SK-MEL-5 (cell line): ENCODE measurements at regions not wholly inside any gene's neighbourhood (a gene's known extent, or its start where the extent isn't known, plus 50 kb on each side); places are given as distances from the start of the nearest gene placed in this dataset.

Experiments used
- DNase-seq: peaks from one replicate; pipeline ENCODE4 v3.0.0-alpha.2; 2016; ENCODE audit warnings: low read depth, low spot score
- in situ Hi-C: cut with HindIII; loops from 2 replicates; pipeline ENCODE4 v1.10.0; 2016; ENCODE audit warnings: low sequenced_read_pairs, high pct_unique_total_duplicates, low pct_unique_long_range_greater_than_20kb

- in situ Hi-C loops: no loop called here
- no peak for DNase-seq
Measured at GRCh38 chr10:10923029-10923651, 94.5 kb upstream of the CELF2 start.

GRCh38 chr10:10925667-10926066 lies 92.0 kb upstream of the CELF2 start:
- DNase-seq: no peak
- in situ Hi-C loops: no loop called here

DNA sequence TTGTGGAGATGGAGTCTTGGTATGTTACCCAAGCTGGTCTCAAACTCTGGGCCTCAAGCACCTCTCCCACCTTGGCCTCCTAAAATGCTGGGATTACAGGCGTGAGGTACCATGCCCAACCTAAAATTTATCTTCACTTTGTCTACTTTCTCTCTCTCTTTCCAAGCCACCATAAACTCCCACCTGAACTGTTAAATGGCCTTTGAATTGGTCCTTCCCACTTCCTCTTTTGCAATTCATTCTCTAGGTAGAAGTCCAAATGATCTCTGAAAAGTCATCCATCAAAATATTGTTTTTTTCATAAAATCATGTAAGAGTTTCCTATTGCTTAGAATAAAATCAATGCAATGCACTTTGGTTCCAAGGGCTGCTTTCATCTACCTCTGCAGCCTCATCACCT lies 90.1 kb upstream of the CELF2 start:
- in situ Hi-C loops: no loop called here
- DNase-seq: no peak

DNA sequence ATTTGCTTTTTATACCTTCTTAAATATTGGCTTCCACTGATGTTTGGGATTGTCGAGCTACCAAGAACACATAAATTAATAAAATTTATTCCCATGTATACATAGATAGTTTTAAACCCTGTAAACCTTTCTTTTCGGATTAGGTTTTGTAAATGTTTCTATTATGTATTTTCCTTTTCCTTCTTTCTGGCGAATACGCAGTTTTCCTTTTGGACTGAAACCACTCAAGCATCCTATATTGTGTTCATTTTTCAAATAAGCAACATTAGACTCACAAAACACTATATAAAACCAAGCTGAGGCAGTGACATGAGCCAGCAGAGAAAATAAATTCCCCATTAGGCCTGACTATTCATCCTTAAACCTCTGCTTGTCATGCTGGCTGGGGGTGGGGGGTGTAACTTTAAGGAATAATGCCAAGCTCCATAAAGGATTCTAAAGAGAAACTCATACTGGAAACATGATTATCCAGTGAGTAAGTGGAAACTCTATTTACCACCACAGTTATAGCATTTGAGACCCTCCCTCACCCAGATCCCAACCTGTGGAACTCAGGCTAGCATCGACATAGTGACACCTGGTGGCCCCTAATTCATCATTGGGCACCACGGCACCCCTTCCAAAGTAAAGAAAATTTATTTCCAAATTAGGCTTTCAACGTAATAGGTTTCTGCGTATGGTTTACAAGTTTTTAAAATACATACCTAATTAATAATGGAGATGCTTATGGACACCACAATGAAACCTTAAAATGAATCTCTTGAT lies 86.5 kb upstream of the CELF2 start:
- in situ Hi-C loops: no loop called here
- no peak for DNase-seq

DNA sequence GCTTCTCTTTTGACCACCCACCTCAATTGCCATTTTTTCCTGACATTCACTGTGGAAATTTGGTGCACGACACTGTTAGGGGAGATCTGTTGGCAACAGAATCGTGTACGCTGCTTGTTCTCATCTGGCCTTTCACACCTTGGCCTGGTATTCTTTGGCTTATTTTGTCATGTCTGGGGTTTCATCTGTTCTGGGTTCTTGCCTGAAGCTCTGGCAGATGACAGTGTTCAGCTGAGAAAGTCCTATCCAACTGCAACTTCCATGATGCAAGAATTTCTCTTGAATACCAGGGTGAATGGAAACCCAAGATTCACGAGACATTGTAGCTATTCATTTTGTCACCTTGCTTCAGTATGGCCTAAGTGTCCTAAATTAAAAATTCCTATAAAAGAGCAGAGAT lies 82.6 kb upstream of the CELF2 start:
- in situ Hi-C loops: no loop called here
- no peak for DNase-seq

DNA sequence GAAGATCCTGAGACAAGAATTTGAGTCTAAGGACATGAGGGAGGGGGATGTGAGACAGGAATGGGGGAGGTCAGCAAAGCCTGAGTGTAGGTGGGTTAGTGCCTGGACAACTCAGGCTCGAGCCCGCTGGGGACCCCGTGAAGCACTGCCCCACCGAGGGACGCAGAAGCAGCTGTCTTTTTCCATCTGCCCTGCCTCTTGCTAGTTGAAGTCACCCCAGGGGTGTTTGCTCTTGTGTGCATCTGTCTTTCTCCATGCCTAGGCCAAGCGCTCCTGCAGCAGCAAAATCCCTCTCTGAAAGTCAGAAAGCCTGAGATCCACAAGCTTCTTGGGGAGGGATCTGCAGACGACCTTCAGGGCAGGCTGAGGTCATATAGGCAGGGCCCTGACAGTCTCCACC lies 79.0 kb upstream of the CELF2 start:
- DNase-seq: no peak
- in situ Hi-C loops: no loop called here

- DNase-seq: no peak
- in situ Hi-C loops: no loop called here
Measured at GRCh38 chr10:10941127-10941730, 76.4 kb upstream of the CELF2 start.

DNA sequence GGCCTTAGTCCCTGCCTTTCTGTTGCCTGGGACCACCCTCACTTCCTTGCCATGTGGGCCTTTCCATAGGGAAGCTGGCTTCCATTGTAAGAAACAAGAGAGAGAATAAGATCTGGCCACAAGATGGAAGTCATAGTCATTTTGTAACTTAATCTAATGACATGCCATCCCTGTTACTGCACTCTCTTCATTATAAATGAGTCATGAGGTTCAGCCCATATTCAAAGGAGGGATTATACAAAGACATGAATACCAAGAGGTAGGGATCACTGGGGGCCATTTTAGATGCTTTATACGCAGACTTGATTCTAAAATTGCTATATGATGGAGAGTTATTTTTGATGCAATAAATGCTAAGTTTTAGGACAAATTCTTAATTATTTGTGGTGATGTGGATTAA lies 75.2 kb upstream of the CELF2 start:
- in situ Hi-C loops: no loop called here
- DNase-seq: no peak

- no peak for DNase-seq
- in situ Hi-C loops: no loop called here
Measured at GRCh38 chr10:10946081-10946480, 71.6 kb upstream of the CELF2 start.

GRCh38 chr10:10946801-10947200 lies 70.9 kb upstream of the CELF2 start:
- in situ Hi-C loops: no loop called here
- no peak for DNase-seq

DNA sequence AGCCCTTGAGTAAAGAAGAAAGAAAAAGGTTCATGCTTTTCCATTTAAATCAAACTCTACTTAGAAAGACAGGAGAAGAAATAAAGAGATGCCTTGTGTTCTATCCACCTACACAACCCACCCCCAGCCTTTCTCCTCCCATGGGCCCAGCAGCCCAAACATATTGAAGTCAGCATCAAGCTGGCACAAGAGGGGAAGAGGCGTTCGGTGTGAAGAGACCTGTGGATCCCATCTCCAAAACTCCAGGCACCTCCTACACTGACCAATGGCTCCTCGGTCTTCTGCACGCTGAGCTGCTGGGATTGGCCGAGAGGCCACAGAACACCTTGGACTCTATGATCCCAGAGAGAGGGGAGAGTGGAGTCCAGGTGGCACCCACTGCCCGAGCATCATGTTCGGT lies 66.0 kb upstream of the CELF2 start:
- in situ Hi-C loops: no loop called here
- no peak for DNase-seq

DNA sequence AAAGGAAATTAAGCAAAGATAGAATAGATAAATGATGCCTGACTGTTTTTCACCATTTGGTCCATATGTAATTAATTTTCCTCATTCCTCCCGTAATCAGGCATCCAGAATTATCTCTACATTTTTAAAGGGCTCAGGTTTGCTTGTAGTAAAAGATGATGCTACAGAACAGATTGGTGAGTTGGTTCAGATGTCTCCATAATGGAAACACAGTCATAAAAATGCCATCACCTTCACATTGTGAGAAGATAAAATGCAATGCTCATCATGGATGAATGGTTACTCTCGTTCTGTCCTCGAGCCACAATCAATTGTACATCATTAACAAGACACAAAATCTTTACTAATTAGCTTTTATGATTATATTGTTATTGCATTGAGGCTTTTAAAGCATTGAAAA lies 64.9 kb upstream of the CELF2 start:
- in situ Hi-C loops: no loop called here
- DNase-seq: no peak

DNA sequence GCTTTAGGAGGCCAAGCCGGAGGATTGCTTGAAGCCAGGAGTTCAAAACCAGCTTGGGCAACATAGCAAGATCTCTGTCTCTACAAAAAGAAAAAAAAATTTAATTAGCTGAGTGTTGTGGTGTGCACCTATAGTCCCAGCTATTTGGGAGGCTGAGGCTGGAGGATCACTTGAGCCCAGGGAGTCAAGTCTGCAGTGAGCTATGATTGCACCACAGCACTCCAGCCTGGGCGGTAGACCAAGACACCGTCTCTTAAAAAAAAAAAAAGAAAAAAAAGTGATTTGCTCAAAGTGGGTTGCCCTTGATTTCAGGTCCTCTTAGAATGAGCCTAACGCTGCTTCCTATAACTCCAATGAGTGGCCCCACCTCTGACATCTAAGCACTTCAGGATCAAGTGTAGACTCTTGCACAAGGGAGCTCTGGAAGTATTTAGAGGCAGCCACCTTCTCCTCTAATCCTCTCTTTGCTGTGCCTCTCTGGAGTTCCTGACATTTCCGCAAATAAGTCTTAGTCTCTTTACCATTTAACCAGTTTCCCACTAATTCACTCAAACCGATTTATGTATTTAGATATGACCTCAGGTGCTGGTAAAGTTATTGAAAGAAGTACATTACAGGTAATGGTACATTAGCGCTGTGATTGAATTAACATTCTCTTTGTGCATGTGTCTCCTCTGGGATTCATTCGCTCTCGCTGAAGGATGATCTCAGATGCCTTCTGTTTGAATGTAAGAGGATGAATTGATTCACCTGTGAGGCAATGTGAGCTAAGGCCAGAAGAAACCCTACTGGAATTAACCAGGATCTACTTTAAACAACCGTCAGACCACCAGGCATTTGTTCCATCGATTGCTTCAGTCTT lies 60.8 kb upstream of the CELF2 start:
- DNase-seq: no peak
- in situ Hi-C loops: no loop called here

DNA sequence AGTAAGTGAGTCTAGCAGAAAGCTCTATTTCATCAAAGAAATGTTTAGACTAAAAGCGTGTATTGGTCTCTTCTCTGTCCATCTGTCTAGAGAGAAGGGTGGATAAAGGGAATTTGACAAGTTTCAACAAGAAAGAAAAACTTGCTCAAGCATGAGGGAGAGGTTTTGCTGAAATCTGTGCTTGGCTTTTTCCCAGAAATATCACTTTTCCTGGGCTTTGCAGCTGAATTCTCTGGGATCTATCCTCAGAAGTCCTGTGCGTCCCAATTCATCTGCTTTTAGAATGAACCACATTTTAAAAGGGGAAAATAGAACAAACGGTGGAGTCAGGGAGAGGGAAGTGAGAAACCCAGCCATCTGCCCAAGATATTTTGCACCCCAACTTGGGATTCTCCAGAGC lies 59.6 kb upstream of the CELF2 start:
- in situ Hi-C loops: no loop called here
- DNase-seq: no peak

- DNase-seq: no peak
- in situ Hi-C loops: no loop called here
Measured at GRCh38 chr10:10959666-10960065, 58.0 kb upstream of the CELF2 start.

- in situ Hi-C loops: no loop called here
- no peak for DNase-seq
Measured at GRCh38 chr10:10960534-10960933, 57.1 kb upstream of the CELF2 start.

DNA sequence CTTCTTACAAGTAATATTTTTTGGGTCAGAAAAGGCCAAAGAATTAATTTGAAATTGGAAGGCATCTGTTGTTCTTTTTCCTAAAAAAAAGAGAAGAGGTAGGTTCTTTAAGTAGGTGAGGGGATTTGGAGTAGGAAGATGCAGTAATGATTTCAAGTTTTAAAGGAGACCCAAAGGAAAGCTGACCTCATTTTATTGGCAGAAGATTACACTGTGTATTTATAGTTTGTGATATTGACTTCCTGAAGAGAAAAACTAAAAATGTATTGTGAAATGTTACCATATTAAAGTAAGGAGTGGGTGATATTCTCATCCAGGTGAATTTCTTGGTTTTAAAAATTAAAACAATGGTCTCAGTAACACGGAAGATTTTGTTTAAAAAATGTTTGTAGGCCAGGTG lies 56.6 kb upstream of the CELF2 start:
- in situ Hi-C loops: no loop called here
- DNase-seq: no peak

DNA sequence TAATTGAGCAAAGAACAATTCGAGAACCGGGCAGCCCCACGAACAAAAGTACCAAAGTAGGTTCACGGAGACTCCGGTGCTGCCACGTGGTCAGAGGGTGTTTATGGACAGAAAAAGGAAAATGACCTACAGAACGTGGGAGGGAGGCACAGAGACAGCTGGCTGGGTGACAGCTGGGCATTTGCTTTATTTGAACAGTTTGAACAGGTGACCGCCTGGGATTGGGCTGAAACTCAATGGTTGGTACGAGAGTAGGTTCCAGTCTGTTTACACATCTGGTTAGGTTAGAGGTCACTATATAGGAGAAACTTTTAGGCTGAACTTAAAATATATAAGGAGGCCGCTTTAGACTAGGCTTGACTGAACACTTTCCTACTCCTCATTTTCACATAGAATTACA lies 50.6 kb upstream of the CELF2 start:
- in situ Hi-C loops: no loop called here

More for the DNA sequence above, 50.6 kb upstream of the CELF2 start:
- DNase-seq: no peak
